SU-DHL-6 (cell line): ENCODE measurements at regions not wholly inside any gene's neighbourhood (a gene's known extent, or its start where the extent isn't known, plus 50 kb on each side); places are given as distances from the start of the nearest gene placed in this dataset.

Experiments used
- H2AFZ ChIP-seq: fragments of 200-600 bp; sonication (generic); 2 replicates; pipeline ENCODE4 v1.6.1; 2014; ENCODE audit warnings: low read depth, mild to moderate bottlenecking, moderate library complexity, mixed read lengths, antibody characterized with exemption, low read length; ENCODE audit not compliant: severe bottlenecking
- H3F3A ChIP-seq: fragments of 200-600 bp; shearing (Covaris generic); 2 replicates; pipeline ENCODE4 v1.6.0; 2016; ENCODE audit warnings: antibody characterized with exemption, mild to moderate bottlenecking; ENCODE audit not compliant: insufficient read depth
- H3K27ac ChIP-seq: fragments of 200-600 bp; sonication (generic); 2 replicates; pipeline ENCODE4 v1.5.1; 2016; ENCODE audit warnings: low read depth, mild to moderate bottlenecking, low read length, moderate library complexity, mixed read lengths
- H3K27me3 ChIP-seq: fragments of 200-600 bp; sonication (generic), shearing (Covaris generic); 2 replicates; pipeline ENCODE4 v1.6.0; 2014; ENCODE audit warnings: mild to moderate bottlenecking, low read length
- H3K36me3 ChIP-seq: fragments of 200-600 bp; sonication (generic); 2 replicates; pipeline ENCODE4 v1.6.1; 2014; ENCODE audit warnings: mild to moderate bottlenecking, low read length, mixed read lengths
- H3K4me2 ChIP-seq: fragments of 300-600, 200-600 bp; shearing (Covaris generic), sonication (generic); 2 replicates; pipeline ENCODE4 v1.6.0; 2014; ENCODE audit warnings: low read length, low read depth, mild to moderate bottlenecking; ENCODE audit not compliant: poor library complexity, severe bottlenecking
- H3K4me3 ChIP-seq: fragments of 200-600 bp; sonication (generic); 2 replicates; pipeline ENCODE4 v1.5.1; 2014; ENCODE audit warnings: antibody characterized with exemption, low read length, mild to moderate bottlenecking, mixed read lengths; ENCODE audit not compliant: insufficient read depth, poor library complexity, severe bottlenecking
- H3K79me2 ChIP-seq: fragments of 200-600 bp; sonication (generic); 2 replicates; pipeline ENCODE4 v1.6.1; 2014; ENCODE audit warnings: mild to moderate bottlenecking, low read length, moderate library complexity; ENCODE audit not compliant: insufficient read depth
- H3K9ac ChIP-seq: fragments of 200-600 bp; sonication (generic); 2 replicates; pipeline ENCODE4 v1.7.0; 2014; ENCODE audit warnings: mild to moderate bottlenecking, low read length
- H3K9me2 ChIP-seq: fragments of 200-600 bp; sonication (generic); replicated peaks from 2 replicates; pipeline ENCODE4 v1.6.1; 2014; ENCODE audit warnings: low read length; ENCODE audit not compliant: insufficient read depth
- H3K9me3 ChIP-seq: fragments of 200-600 bp; sonication (generic); 2 replicates; pipeline ENCODE4 v1.6.1; 2014; ENCODE audit warnings: low read length, mixed read lengths; ENCODE audit not compliant: insufficient read depth
- H4K20me1 ChIP-seq: fragments of 200-600 bp; sonication (generic); 2 replicates; pipeline ENCODE4 v1.6.1; 2014; ENCODE audit warnings: low read depth, mild to moderate bottlenecking, antibody characterized with exemption, low read length, moderate library complexity, mixed read lengths
- EZH2phosphoT487 ChIP-seq: fragments of 200-600 bp; sonication (generic), shearing (Covaris generic); conservative IDR thresholded peaks from 2 replicates; pipeline ENCODE4 v1.6.1; 2018; ENCODE audit warnings: mild to moderate bottlenecking, antibody characterized with exemption, low read length, moderate library complexity, mixed read lengths
- TF ChIP-seq, protein P1 (sequence below): fragments of 200-600 bp; sonication (generic); IDR thresholded peaks from one replicate; pipeline ENCODE4 v1.5.1; 2017; ENCODE audit warnings: antibody characterized with exemption, mild to moderate bottlenecking, low read length, moderate library complexity; ENCODE audit not compliant: insufficient read depth, poor library complexity, severe bottlenecking

DNA sequence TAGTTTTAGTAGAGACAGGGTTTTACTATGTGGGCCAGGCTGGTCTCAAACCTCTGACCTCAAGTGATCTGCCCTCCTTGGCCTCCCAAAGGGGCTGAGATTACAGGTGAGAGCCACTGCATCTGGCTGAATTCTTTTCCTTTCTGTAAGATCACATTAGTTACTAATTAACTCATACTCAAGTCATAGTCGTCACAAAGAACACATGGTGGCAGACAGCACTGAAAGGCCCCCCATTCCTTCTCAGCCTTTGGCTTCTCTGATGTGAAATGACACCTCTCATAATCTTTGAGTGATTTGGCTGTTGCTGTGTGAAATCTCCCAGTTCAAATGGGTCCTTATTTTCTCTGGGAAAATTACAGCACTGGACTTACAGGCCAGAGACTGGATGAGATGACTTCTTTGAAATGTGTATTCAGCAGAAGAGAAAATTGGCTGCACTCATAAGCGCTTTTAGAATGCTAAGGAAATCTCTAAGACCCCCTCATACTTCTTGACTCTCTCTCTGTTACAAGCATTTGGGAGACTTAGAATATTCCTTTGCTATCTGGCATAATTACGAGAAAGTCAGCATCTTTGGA is 764.8 kb downstream of the RNF144A start:
- H2AFZ ChIP-seq = no peak overlapping the region
- H3K27me3 ChIP-seq = no peaks in the 10 kb centered on the region
- H3K79me2 ChIP-seq = no peaks in the 10 kb centered on the region
- TF ChIP-seq, protein P1, sequence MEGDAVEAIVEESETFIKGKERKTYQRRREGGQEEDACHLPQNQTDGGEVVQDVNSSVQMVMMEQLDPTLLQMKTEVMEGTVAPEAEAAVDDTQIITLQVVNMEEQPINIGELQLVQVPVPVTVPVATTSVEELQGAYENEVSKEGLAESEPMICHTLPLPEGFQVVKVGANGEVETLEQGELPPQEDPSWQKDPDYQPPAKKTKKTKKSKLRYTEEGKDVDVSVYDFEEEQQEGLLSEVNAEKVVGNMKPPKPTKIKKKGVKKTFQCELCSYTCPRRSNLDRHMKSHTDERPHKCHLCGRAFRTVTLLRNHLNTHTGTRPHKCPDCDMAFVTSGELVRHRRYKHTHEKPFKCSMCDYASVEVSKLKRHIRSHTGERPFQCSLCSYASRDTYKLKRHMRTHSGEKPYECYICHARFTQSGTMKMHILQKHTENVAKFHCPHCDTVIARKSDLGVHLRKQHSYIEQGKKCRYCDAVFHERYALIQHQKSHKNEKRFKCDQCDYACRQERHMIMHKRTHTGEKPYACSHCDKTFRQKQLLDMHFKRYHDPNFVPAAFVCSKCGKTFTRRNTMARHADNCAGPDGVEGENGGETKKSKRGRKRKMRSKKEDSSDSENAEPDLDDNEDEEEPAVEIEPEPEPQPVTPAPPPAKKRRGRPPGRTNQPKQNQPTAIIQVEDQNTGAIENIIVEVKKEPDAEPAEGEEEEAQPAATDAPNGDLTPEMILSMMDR = no peak
- no peak for TF ChIP-seq EZH2phosphoT487
- H3K4me2 ChIP-seq = no peak overlapping the region
- H3K27ac ChIP-seq = no peak overlapping the region
- no peaks in the 10 kb centered on the region for H3K9me2 ChIP-seq
- no peak overlapping the region for H3K4me3 ChIP-seq
- H3K9ac ChIP-seq = no peak overlapping the region
- H3K9me3 ChIP-seq = no peaks in the 10 kb centered on the region
- no peaks in the 10 kb centered on the region for H4K20me1 ChIP-seq
- H3K36me3 ChIP-seq = no peaks in the 10 kb centered on the region
- no peaks in the 10 kb centered on the region for H3F3A ChIP-seq

DNA sequence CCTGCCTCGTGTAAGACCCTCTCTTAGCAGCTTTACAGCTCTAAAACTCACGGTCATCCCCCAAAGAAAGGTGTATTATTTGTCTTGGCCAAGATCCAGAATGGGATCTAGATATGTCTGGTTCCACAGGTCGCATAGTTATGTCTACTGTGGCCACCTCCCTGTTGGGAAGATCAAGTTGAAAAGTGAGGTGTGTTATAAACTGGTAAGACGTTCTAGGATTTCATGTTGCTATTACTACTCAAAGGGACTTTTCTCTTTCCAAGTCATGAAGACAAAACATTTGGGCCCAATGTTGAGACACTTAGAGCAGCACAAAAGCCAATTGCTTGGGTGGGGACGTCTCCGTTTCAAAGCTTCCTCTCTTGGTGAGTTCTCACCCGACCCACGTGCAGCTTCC is 766.0 kb downstream of the RNF144A start:
- no peaks in the 10 kb centered on the region for H3F3A ChIP-seq
- no peak overlapping the region for H3K4me2 ChIP-seq
- H3K27ac ChIP-seq = no peak overlapping the region
- H3K27me3 ChIP-seq = no peaks in the 10 kb centered on the region
- TF ChIP-seq EZH2phosphoT487 = no peak
- TF ChIP-seq, protein P1 = no peak
- no peak overlapping the region for H3K9ac ChIP-seq
- no peak overlapping the region for H3K4me3 ChIP-seq
- no peaks in the 10 kb centered on the region for H4K20me1 ChIP-seq
- H2AFZ ChIP-seq = no peak overlapping the region
- no peaks in the 10 kb centered on the region for H3K36me3 ChIP-seq
- H3K9me2 ChIP-seq = no peaks in the 10 kb centered on the region
- no peaks in the 10 kb centered on the region for H3K9me3 ChIP-seq
- no peaks in the 10 kb centered on the region for H3K79me2 ChIP-seq

DNA sequence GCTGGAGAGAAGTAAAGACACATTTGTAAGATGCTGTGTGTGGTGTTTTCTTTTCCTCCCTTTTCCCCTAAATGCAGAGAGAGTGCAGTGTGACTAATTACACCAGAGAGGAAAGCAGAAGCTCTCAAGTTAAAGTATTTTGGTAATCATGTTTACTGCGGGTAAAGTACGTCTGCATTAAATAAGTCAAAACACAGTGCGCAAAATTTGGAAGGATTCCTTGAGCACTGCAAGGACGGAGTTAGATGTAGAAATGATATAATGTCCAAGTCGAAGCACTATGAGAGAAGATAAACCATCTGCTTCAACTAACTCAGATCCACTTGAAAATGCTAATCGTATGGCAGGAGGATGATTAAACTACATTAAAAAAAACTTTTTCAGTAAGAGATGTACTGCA is 766.5 kb downstream of the RNF144A start:
- Histone ChIP-seq H3K27me3 (no peaks in the 10 kb centered on the region), H2AFZ (no peak overlapping the region), H3K9me3 (no peaks in the 10 kb centered on the region), H3K79me2 (no peaks in the 10 kb centered on the region), H4K20me1 (no peaks in the 10 kb centered on the region), H3K27ac (no peak overlapping the region), H3K4me2 (no peak overlapping the region), H3K9me2 (no peaks in the 10 kb centered on the region), H3K9ac (no peak overlapping the region), H3F3A (no peaks in the 10 kb centered on the region), H3K4me3 (no peak overlapping the region), H3K36me3 (no peaks in the 10 kb centered on the region)
- TF ChIP-seq, protein P1 = no peak
- TF ChIP-seq EZH2phosphoT487 = no peak
